Mesendoderm (in vitro differentiated cells): ENCODE measurements at regions not wholly inside any gene's neighbourhood (a gene's known extent, or its start where the extent isn't known, plus 50 kb on each side); places are given as distances from the start of the nearest gene placed in this dataset.

Experiments used
- DNase-seq: peaks from one replicate; pipeline ENCODE4 v3.0.0; 2013
- H2AK5ac ChIP-seq: 2 replicates; pipeline ENCODE4 v1.6.1; 2013; ENCODE audit warnings: low read length, inconsistent platforms
- H2BK120ac ChIP-seq: 2 replicates; pipeline ENCODE4 v1.6.1; 2013; ENCODE audit warnings: low read depth, mild to moderate bottlenecking, low read length, moderate library complexity, mixed read lengths
- H2BK15ac ChIP-seq: replicated peaks from 2 replicates; pipeline ENCODE4 v1.6.1; 2013; ENCODE audit warnings: low read depth, mild to moderate bottlenecking, moderate library complexity
- H2BK5ac ChIP-seq: 2 replicates; pipeline ENCODE4 v1.6.1; 2013; ENCODE audit warnings: low read length, inconsistent platforms
- H3K18ac ChIP-seq: 2 replicates; pipeline ENCODE4 v1.6.1; 2013; ENCODE audit warnings: mild to moderate bottlenecking, low read length, mixed read lengths
- H3K23ac ChIP-seq: one replicate; pipeline ENCODE4 v1.6.1; 2013; ENCODE audit warnings: low read length
- H3K27ac ChIP-seq: 2 replicates; pipeline ENCODE4 v1.5.1; 2013; ENCODE audit warnings: low read depth, mild to moderate bottlenecking, inconsistent platforms, low read length, moderate library complexity
- H3K27me3 ChIP-seq: 2 replicates; pipeline ENCODE4 v1.6.1; 2013; ENCODE audit warnings: low read length, control low read depth, mild to moderate bottlenecking, inconsistent platforms; ENCODE audit not compliant: insufficient read depth, poor library complexity
- H3K36me3 ChIP-seq: 2 replicates; pipeline ENCODE4 v1.6.1; 2013; ENCODE audit warnings: low read length, inconsistent platforms; ENCODE audit not compliant: control insufficient read depth, insufficient read depth
- H3K4ac ChIP-seq: one replicate; pipeline ENCODE4 v1.6.1; 2013; ENCODE audit warnings: low read depth, mild to moderate bottlenecking, low read length, moderate library complexity
- H3K4me1 ChIP-seq: 2 replicates; pipeline ENCODE4 v1.6.1; 2013; ENCODE audit warnings: low read depth, low read length, inconsistent platforms; ENCODE audit not compliant: control insufficient read depth
- H3K4me2 ChIP-seq: 2 replicates; pipeline ENCODE4 v1.6.1; 2013; ENCODE audit warnings: low read length
- H3K4me3 ChIP-seq: 2 replicates; pipeline ENCODE4 v1.5.1; 2013; ENCODE audit warnings: mild to moderate bottlenecking, low read length
- H3K56ac ChIP-seq: one replicate; pipeline ENCODE4 v1.6.1; 2013; ENCODE audit warnings: low read length
- H3K79me1 ChIP-seq: 2 replicates; pipeline ENCODE4 v1.6.1; 2013; ENCODE audit warnings: low read length, inconsistent platforms
- H3K79me2 ChIP-seq: 2 replicates; pipeline ENCODE4 v1.6.1; 2013; ENCODE audit warnings: mild to moderate bottlenecking, low read length; ENCODE audit not compliant: control insufficient read depth, insufficient read depth
- H3K9ac ChIP-seq: 2 replicates; pipeline ENCODE4 v1.6.1; 2013; ENCODE audit warnings: low read length, inconsistent platforms
- H4K5ac ChIP-seq: one replicate; pipeline ENCODE4 v1.6.1; 2013; ENCODE audit warnings: low read length
- H4K8ac ChIP-seq: one replicate; pipeline ENCODE4 v1.6.1; 2013; ENCODE audit warnings: low read depth, mild to moderate bottlenecking, control low read depth, low read length, moderate library complexity
- WGBS: extraction: QIAGEN DNeasy Blood & Tissue Kit; methylation state at CpG from one replicate; pipeline ENCODE4 v1.1.7; 2013; ENCODE audit warnings: low lambda C conversion rate, missing lambda C conversion rate; ENCODE audit not compliant: insufficient coverage; ENCODE audit errors: extremely low coverage; 5-methylcytosine and 5-hydroxymethylcytosine counted together

GRCh38 chr5:161630948-161631347 lies 54.6 kb upstream of the GABRA6 start:
- H3K18ac ChIP-seq = no peak overlapping the region
- no peaks in the 10 kb centered on the region for H3K79me2 ChIP-seq
- H4K8ac ChIP-seq = no peak overlapping the region
- H3K36me3 ChIP-seq = no peaks in the 10 kb centered on the region
- no peak overlapping the region for H3K4ac ChIP-seq
- H3K4me2 ChIP-seq = no peak overlapping the region
- H2BK120ac ChIP-seq = no peak overlapping the region
- no peak overlapping the region for H3K4me3 ChIP-seq
- no peak overlapping the region for H3K23ac ChIP-seq
- H3K79me1 ChIP-seq = no peaks in the 10 kb centered on the region
- H4K5ac ChIP-seq = no peak overlapping the region
- no peak overlapping the region for H2BK5ac ChIP-seq
- no peak overlapping the region for H3K56ac ChIP-seq
- no CpG with 5 or more reads among the region's 14 CpGs for WGBS
- H2AK5ac ChIP-seq = no peak overlapping the region
- no peak overlapping the region for H3K9ac ChIP-seq
- no peak overlapping the region for H2BK15ac ChIP-seq
- no peak for DNase-seq
- no peaks in the 10 kb centered on the region for H3K27me3 ChIP-seq
- H3K27ac ChIP-seq = no peak overlapping the region
- H3K4me1 ChIP-seq = no peaks in the 10 kb centered on the region

GRCh38 chr5:161625673-161626072 lies 59.8 kb upstream of the GABRA6 start:
- Histone ChIP-seq H3K4me2 (no peak overlapping the region), H3K79me1 (no peaks in the 10 kb centered on the region), H3K4me1 (no peaks in the 10 kb centered on the region), H3K36me3 (no peaks in the 10 kb centered on the region), H4K5ac (no peak overlapping the region), H3K9ac (no peak overlapping the region), H2BK15ac (no peak overlapping the region), H3K79me2 (no peaks in the 10 kb centered on the region), H3K23ac (no peak overlapping the region), H3K27me3 (no peaks in the 10 kb centered on the region), H2AK5ac (no peak overlapping the region), H3K4ac (no peak overlapping the region), H3K4me3 (no peak overlapping the region), H4K8ac (no peak overlapping the region), H3K56ac (no peak overlapping the region), H2BK120ac (no peak overlapping the region), H3K27ac (no peak overlapping the region), H2BK5ac (no peak overlapping the region), H3K18ac (no peak overlapping the region)
- 100% methylated on average over 1 of the region's 1 CpG for WGBS
- DNase-seq = no peak

GRCh38 chr5:161614342-161614741 lies 67.8 kb upstream of the GABRB2 start:
- H2BK5ac ChIP-seq = no peak overlapping the region
- H3K23ac ChIP-seq = no peak overlapping the region
- WGBS = no CpG with 5 or more reads among the region's 2 CpGs
- no peak overlapping the region for H3K9ac ChIP-seq
- no peaks in the 10 kb centered on the region for H3K4me1 ChIP-seq
- no peak overlapping the region for H3K18ac ChIP-seq
- no peaks in the 10 kb centered on the region for H3K36me3 ChIP-seq
- H3K79me1 ChIP-seq = no peaks in the 10 kb centered on the region
- no peak overlapping the region for H2BK15ac ChIP-seq
- no peak overlapping the region for H4K8ac ChIP-seq
- no peaks in the 10 kb centered on the region for H3K79me2 ChIP-seq
- no peak overlapping the region for H3K56ac ChIP-seq
- no peak overlapping the region for H4K5ac ChIP-seq
- H3K27ac ChIP-seq = no peak overlapping the region
- DNase-seq = no peak
- H3K4me3 ChIP-seq = no peak overlapping the region
- no peak overlapping the region for H3K4me2 ChIP-seq
- no peaks in the 10 kb centered on the region for H3K27me3 ChIP-seq
- H2AK5ac ChIP-seq = no peak overlapping the region
- H3K4ac ChIP-seq = no peak overlapping the region
- no peak overlapping the region for H2BK120ac ChIP-seq

GRCh38 chr5:161602736-161603135 lies 56.2 kb upstream of the GABRB2 start:
- H4K5ac ChIP-seq = no peak overlapping the region
- no peak for DNase-seq
- H2BK15ac ChIP-seq = no peak overlapping the region
- H3K4me1 ChIP-seq = no peaks in the 10 kb centered on the region
- no peak overlapping the region for H3K18ac ChIP-seq
- H2AK5ac ChIP-seq = no peak overlapping the region
- no peak overlapping the region for H3K23ac ChIP-seq
- no peak overlapping the region for H3K56ac ChIP-seq
- no peak overlapping the region for H3K4me3 ChIP-seq
- no peak overlapping the region for H2BK120ac ChIP-seq
- no peak overlapping the region for H3K4ac ChIP-seq
- no CpG with 5 or more reads among the region's 2 CpGs for WGBS
- no peak overlapping the region for H3K4me2 ChIP-seq
- no peaks in the 10 kb centered on the region for H3K27me3 ChIP-seq
- H2BK5ac ChIP-seq = no peak overlapping the region
- H3K27ac ChIP-seq = no peak overlapping the region
- no peaks in the 10 kb centered on the region for H3K36me3 ChIP-seq
- no peak overlapping the region for H3K9ac ChIP-seq
- H3K79me1 ChIP-seq = no peaks in the 10 kb centered on the region
- H4K8ac ChIP-seq = no peak overlapping the region
- no peaks in the 10 kb centered on the region for H3K79me2 ChIP-seq

GRCh38 chr5:161600156-161600555 lies 53.6 kb upstream of the GABRB2 start:
- Histone ChIP-seq H3K79me2 (no peaks in the 10 kb centered on the region), H3K23ac (no peak overlapping the region), H4K8ac (no peak overlapping the region), H3K4me2 (no peak overlapping the region), H2AK5ac (no peak overlapping the region), H3K4me3 (no peak overlapping the region), H3K27me3 (no peaks in the 10 kb centered on the region), H3K56ac (no peak overlapping the region), H3K18ac (no peak overlapping the region), H2BK120ac (no peak overlapping the region), H3K79me1 (no peaks in the 10 kb centered on the region), H3K4ac (no peak overlapping the region), H3K9ac (no peak overlapping the region), H4K5ac (no peak overlapping the region), H2BK15ac (no peak overlapping the region), H2BK5ac (no peak overlapping the region), H3K4me1 (no peaks in the 10 kb centered on the region), H3K36me3 (no peaks in the 10 kb centered on the region), H3K27ac (no peak overlapping the region)
- WGBS = no CpG with 5 or more reads among the region's 3 CpGs
- peak; percentile 1 for DNase-seq

GRCh38 chr5:161598686-161599085 lies 52.2 kb upstream of the GABRB2 start:
- no peak for DNase-seq
- no peak overlapping the region for H2BK120ac ChIP-seq
- H3K4me2 ChIP-seq = no peak overlapping the region

More at GRCh38 chr5:161598686-161599085, 52.2 kb upstream of the GABRB2 start:
- Histone ChIP-seq H3K36me3 (no peaks in the 10 kb centered on the region), H2AK5ac (no peak overlapping the region), H3K4me3 (no peak overlapping the region), H4K5ac (no peak overlapping the region), H3K4me1 (no peaks in the 10 kb centered on the region), H3K23ac (no peak overlapping the region), H4K8ac (no peak overlapping the region), H3K79me2 (no peaks in the 10 kb centered on the region), H3K18ac (no peak overlapping the region), H3K27me3 (no peaks in the 10 kb centered on the region), H3K9ac (no peak overlapping the region), H3K56ac (no peak overlapping the region), H2BK15ac (no peak overlapping the region), H3K79me1 (no peaks in the 10 kb centered on the region), H2BK5ac (no peak overlapping the region), H3K27ac (no peak overlapping the region), H3K4ac (no peak overlapping the region)
- WGBS = no CpG with 5 or more reads among the region's 4 CpGs
